DMS 273 treated with DMSO at 0.1 percent for 48 hours (cell line): ENCODE measurements at regions not wholly inside any gene's neighbourhood (a gene's known extent, or its start where the extent isn't known, plus 50 kb on each side); places are given as distances from the start of the nearest gene placed in this dataset.
"Not testable (repeated sequence)": the region's sequence is repeated elsewhere in the genome, so short reads cannot be mapped to it uniquely, and the experiment has no call there.

Source experiments
- DNase-seq: peaks from one replicate; lab custom pipeline; 2025; lab: John Stamatoyannopoulos, UW

- DNase-seq = no peak
These were observed 528.1 kb upstream of the DPP6 start for GRCh38 chr7:153524070-153524601.

- DNase-seq = no peak
These were observed 523.1 kb upstream of the DPP6 start for GRCh38 chr7:153529100-153529499.

DNA sequence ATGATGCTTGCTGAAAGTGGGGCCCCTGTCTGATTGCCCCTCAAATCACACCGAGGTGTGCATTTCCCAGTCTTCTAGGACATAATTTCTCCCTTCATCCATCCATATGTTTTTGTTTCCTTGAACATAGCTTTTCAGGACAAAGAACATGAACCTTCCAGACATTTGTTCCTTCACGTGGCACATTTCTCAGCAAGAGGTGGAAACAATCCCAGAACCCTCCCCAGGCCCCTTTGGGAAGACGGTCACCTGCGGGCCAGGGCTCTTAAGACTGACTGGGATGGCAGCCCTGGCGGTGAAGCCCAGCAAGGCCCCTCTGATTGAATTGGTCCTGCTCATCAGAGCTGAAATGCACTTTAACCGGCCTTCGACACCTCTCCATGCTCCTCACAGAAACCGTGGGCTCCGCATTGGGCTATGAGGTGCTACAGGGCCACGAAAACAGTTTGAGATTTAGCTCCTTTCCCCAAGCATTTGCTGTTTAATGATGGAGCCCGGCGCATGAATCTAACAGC lies 522.5 kb upstream of the DPP6 start:
- no peak for DNase-seq

DNA sequence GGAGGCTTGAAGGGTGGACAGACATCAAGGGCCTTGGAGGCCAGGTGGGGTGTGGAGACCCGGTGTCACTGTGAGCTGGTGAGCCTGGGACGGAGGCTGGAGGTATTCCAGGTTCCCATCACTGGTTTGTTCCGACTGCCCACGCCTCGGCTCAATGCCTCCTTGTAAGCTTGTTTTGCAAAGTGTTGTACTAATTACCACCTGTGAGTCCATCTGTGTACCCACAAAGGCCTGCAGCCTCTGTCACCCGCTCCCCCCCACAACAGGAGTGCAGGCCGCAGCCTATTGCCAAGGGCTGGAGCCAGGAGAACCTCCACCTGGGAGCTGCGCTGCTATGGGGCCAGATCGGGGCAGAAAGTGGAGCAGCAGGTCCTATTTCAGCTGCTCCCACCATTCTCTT lies 521.8 kb upstream of the DPP6 start:
- DNase-seq = no peak

GRCh38 chr7:153532326-153532725 lies 519.9 kb upstream of the DPP6 start:
- no peak for DNase-seq

- DNase-seq = no peak
These were observed 514.9 kb upstream of the DPP6 start for GRCh38 chr7:153537271-153537670.

DNA sequence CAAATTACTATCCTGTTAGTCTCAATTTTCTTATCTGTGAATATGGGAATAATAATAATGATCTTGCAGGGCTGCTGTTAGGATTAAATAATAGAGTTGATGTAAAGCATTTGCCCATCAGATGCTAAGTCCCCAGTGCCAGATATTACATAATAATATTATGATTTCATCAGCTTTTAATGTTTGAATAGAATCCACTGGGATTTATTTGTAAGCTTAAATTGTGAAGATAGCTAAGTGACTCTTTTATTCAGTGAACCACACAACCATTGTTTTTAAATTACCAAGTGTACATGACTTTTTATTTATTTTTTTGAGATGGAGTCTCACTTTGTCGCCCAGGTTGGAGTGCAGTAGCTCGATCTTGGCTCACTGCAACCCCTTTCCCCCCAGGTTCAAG lies 510.3 kb upstream of the DPP6 start:
- no peak for DNase-seq

DNA sequence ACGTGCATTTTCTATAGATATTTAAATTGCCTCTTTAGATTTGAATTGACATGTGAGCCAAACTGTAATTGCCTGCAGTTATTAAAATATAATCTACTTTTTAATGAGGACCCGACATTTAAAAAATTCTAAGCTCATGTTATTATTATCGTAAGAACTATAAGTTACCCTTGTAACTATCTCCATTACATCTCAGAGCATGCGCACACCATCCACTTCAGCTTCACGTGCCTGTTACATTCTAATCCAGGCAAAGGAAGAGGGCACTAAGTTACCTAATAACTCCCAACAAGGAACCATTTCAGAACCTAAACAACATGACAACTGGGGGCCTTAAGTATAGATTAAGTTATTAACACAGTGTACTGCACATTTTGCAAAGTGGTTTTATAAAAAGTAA lies 509.0 kb upstream of the DPP6 start:
- no peak for DNase-seq

DNA sequence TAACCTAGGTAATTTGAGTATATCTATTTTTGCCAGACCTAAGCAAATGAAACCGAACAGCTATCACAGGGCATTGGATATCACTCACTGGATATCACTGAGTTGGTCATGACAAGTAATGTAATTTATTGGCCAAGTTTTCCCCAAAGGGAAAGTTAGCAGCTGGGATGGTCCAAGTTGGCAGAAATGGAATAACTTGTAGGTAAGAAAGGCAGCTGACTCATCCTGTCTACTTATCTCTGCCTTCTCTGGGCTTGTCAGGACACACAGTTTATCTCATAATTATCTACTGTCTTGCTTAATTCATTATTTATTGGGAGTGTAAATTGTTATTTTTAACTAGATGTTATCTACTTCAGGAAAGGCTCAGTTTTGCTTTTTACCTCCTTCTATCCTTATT lies 502.0 kb upstream of the DPP6 start:
- no peak for DNase-seq

DNA sequence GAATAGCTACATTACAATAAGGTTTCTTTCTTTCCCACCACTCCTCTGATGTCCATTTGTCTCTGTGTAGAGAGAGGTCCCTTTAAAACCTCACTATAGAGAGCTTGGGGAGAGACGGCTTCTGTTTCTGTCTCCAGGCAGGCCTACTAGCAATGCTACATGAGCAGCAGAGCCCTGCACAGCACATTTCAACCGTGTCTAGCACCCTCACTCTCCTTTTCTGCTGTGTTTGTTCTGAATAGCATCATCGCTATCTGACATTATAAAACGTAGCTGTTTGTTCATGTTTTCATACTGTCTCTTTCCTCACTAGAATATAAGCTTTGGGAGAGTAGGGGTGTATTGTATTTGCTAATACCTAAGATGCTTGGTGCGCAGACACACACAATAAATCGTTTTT lies 487.8 kb upstream of the DPP6 start:
- DNase-seq = no peak

DNA sequence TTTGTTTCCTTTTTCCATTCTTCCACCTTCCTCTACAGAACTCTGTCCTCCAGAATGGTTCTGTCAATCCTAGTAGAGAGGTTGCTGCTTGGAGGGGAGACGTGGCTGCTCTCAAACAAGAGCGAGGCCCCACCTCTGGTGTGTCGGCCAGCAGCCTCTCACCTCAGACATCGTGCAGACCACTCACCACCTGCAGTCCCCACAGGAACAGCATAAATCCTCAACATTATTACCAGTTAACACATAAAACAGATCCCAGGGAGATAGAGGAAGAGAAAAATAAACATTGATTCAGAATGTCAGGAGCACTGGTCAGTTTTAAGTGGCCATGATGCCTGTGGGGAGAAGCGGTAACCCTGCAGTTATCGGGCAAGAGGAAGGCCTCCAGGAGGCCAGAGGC lies 485.9 kb upstream of the DPP6 start:
- DNase-seq = no peak

- DNase-seq = no peak
These were observed 484.8 kb upstream of the DPP6 start for GRCh38 chr7:153567426-153567825.

DNA sequence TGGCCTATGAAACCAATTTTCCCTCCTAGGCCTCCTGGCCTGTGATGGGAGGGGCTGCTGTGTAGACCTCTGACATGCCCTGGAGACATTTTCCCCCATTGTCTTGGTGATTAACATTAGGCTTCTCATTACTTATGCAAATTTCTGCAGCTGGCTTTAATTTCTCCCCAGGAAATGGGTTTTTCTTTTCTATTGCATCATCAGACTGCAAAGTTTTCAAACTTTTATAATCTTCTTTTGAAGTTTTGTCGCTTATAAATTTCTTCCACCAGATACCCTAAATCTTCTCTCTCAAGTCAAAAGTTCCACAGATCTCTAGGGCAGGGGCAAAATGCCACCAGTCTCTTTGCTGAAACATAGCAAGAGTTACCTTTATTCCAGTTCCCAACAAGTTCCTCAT lies 482.7 kb upstream of the DPP6 start:
- not testable (repeated sequence) for DNase-seq

DNA sequence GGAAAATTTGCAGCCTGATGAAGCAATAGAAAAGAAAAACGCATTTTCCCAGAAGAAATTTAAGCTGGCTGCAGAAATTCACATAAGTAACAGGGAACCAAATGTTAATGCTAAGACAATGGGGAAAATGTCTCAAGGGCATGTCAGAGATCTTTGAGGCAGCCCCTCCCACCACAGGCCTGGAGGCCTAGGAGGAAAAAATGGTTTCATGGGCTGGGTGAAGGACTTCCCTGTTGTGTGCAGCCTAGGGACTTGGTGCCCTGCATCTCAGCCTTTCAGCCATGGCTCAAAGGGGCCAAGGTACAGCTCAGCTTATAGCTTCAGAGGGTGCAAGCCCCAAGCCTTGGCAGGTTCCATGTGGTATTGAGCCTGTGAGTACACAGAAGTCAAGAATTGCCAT lies 476.1 kb upstream of the DPP6 start:
- no peak for DNase-seq

- DNase-seq = no peak
These were observed 470.8 kb upstream of the DPP6 start for GRCh38 chr7:153581419-153581818.

DNA sequence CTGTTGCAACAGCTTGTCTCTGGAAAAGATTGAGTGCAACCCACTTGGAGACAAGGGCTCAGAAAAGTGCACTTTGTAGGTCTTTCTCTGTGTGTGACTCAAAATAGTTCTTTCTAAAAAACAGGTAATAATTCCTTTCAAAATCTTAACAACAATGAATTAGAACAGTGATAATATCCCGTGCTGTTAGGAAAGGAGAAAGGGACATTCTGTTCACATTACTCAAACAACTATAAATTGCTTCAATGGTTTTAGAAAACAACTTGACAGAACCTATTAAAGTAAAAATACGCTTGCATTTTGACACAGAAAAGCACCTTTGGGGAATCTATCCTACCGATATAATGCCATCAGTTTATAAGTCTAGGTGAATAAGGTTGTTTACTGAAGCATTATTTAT lies 468.1 kb upstream of the DPP6 start:
- DNase-seq = no peak

GRCh38 chr7:153588586-153588985 lies 463.6 kb upstream of the DPP6 start:
- DNase-seq = no peak

GRCh38 chr7:153590136-153590535 lies 462.1 kb upstream of the DPP6 start:
- DNase-seq = no peak

DNA sequence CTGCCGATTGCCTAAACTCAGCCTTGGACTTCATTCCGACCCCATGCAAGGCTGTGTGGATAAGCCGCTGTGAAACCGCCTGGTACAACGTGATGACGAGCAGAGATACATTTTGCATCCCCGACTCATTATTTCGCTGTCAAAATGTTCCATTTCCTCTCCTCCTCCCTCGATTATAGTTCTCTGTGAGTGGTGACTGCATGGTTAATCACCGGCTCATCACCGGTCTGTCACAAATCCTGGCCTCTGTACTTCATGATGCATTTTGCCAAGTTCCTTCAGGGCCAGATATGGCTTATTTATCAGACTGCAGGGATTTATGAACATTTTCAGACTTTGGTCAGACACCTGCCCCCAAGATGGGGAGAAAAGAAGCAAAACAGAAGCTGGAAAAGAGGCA lies 461.6 kb upstream of the DPP6 start:
- DNase-seq = no peak

- DNase-seq = no peak
These were observed 444.8 kb upstream of the DPP6 start for GRCh38 chr7:153607354-153607753.

DNA sequence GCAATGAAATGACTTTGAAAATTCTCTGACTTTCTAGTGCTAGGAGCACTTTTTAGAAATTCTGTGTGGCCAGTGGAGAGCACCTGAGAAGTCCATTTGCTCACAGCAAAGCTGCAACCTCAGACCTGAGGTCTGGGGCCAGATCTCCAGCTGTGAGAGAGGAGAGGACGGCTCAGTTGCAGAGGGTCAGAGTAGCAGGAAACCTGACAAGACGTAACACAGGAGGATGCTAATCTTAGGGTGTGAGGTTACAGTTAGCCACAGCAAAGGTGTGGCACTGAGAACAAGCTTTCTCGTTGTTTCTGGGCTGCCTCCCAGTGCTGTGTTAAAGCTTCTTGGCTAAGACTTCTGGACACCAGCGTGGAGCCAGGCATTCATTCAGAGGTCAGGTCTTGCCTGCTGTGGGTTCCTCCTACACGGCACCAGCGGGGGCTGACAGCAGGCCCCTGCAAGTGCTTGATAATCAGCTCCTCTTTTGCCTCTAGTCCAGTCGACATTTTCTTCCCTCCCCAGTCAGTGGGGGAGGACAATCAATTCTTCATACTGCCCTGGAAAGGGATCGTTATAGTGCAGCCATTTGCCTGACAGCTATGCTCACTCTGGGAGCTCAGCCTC lies 435.4 kb upstream of the DPP6 start:
- no peak for DNase-seq

DNA sequence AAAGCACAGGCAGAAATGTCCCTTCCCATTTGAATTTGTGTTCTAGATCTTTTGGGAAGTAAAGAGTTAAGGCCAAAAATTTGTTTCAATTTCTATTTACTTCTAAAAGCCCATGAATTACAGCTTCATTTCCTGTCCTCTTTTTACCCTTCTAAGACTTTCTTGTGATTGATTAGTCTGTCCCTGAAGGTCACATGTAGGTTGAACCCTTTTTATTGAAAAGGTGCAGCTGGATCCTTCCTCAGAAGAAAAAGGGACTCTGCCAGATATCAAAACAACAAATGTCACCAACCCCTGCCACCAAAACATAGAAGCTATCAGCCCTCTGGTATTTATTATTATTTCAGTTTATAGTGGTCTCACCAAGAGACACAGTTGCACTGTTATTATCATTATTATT lies 424.9 kb upstream of the DPP6 start:
- no peak for DNase-seq

DNA sequence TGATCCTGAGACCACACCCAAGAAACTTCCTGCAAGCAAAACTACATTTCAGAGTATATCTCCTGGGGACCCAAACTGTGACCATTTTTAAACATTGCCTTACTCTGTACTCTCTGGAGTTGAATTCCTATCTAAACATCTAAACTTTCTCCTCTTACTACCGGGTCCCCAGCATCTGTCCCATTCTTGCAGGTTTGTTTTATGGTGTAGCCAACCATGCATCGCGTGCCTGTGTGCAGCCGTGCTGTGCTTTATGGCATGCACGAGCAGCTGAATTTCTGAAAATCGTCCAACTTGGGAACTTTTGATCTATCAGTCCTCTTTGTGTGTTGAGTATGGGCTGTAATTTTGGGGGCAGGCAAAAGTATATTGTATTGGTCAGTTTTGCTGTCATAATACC lies 423.8 kb upstream of the DPP6 start:
- DNase-seq = no peak

GRCh38 chr7:153628825-153629224 lies 423.4 kb upstream of the DPP6 start:
- DNase-seq = no peak
